Stimulated activated CD4-positive, alpha-beta T cell treated with anti-CD3 and anti-CD28 coated beads, Interleukin-15, amount 100 ng/mL, for 1 hour (primary cell): ENCODE measurements at regions not wholly inside any gene's neighbourhood (a gene's known extent, or its start where the extent isn't known, plus 50 kb on each side); places are given as distances from the start of the nearest gene placed in this dataset.

Source experiments
- DNase-seq, 2 donors: peaks; one replicate each; pipeline ENCODE4 v3.0.0-alpha.2; 2020; ENCODE audit warnings: low read depth in 1 of 2, low spot score in 1 of 2

DNA sequence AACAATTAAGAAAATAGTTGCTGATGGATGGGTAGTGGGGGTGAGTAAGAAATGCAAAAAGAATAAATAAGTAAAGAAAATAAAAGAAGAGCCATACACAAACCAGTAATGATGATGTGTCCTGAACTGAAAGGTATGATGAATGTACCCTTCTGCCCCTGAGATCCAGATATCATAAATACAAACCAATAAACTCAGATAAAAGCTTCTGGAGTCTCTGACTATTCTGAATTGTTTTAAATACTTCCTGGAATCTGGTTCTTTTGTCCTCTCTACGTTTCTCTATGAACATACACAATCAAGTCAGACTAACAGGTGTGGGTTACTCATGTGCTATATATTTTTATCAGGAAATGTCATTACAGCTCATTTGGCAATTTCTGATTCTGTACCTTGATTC lies 153.4 kb downstream of the PPP1R2C start:
- no peak for DNase-seq

DNA sequence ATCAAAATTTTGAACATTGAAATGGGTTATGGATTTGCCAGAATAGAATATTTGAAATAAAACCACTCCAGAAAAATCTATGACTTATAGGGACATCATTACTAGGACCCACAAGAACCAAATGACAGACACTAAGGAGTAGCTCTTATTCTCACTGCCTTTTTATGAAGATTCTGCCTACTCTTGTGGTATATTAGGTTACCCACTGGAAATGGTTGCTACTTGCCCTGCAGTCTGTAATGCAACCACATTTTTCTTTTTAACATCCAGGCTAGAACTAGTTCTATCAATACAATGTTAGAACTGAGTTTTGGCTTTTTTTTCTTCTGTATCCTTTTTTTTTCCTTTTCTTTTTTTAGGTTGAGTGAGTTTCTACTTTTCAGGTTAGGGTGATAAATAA lies 158.9 kb downstream of the PPP1R2C start:
- no peak for DNase-seq

DNA sequence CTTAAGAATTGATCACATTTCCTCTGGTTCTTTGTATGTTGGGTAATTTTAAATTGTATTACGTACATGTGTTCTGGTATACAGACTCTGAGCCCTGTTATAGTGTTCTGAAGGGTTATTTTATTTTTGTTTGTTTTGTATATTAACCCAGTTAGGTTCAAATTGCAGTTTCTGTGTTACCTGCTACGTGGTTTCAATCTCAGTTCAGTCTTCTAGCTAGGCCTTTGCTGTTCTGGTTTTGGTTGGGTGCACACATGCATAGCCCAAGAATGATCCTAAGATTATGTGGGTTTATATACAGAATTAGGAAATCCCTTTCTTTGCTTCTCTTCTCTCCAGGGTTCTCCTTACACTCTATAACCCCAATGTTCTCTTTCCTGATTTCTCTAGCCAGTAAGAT lies 161.0 kb downstream of the PPP1R2C start:
- no peak for DNase-seq

DNA sequence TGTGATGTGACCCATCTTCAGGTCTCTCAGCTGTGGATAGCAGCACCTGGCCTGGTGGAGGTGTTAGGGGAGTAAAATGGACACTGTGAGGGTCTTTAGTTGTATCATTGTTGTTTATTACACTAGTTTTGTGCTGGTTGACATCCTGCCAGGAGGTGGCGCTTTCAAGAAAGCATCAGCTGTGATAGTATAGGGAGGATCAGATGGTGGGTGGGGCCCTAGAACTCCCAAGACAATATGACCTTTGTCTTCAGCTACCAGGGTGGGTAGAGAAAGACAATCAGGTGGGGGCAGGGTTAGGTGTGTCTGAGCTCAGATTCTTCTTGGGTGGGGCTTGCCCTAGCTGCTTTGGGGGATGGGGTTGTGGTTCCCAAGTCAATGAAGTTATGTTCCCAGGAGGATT lies 162.8 kb downstream of the PPP1R2C start:
- DNase-seq = no peak

DNA sequence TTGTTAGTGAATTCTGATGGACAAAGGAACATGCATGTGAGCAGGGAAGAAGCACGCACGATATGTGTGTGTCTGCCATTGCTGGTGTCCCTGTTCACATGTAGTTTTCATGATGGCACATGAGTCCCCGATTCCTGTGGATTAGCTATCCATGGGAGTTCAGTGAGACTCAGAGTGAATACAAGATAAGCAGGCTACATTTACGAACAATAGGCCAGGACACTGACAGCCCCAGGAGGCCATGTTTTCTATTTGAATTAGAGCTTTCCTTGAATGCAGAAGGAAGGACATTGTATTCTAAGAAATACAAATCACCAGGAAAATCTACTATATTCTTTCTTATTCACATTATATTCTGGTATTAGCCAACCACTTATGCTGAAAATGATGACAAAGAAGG lies 171.4 kb downstream of the PPP1R2C start:
- no peak for DNase-seq

DNA sequence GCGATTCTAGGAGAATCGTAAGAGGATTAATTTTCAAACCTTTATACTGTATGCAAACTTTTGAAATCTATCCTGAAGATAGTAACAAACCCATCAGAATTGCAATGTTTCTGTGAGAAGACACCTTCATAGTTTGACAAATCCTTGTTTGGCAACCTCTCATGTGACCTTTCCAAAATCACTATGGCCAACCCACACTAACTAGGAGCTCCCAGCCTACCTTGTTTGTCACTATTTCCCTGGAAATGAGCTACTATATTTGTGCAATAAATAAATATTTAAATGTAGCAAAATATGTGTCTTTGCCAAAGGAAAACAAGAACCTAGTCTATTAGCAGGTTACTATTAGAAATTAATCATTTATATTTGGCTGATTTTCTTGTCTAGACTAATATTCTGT lies 173.7 kb downstream of the PPP1R2C start:
- DNase-seq = no peak

DNA sequence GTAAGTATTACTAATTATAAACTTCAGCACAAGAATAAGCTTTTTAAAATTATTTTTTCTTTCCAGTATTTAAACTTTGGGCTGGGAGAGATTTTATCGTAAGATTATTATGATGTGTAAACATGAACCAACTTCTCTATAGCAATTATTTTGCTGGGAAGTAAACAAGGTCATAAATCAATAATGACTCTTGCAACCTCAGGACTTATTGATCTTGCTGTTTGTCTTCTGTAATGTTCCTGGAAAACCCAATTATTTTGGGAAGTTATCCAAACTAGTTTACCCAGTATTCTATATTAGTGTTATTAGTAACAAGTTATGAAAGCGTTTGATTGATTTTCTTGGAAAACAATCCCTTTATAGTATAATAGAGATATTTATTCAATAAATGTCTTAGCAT lies 174.9 kb downstream of the PPP1R2C start:
- no peak for DNase-seq

DNA sequence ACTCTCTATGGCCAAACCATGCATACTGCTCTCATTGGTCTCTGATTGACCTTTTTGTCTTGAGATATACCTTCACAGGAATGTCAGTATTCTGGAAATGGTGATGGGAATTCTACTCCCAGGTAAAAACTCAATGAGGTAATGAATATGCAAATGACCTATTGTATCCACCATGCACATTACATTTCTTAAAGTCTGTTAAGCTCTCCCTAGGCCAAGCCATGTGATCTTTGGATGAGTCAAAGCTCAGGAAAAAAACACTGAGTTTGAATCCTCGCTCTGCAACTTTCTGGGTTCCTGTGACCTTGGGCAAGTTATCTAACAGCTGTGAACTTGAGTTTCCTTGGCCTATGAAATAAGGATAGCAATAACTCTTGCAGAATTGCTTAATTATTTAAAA lies 175.4 kb downstream of the PPP1R2C start:
- DNase-seq = no peak

DNA sequence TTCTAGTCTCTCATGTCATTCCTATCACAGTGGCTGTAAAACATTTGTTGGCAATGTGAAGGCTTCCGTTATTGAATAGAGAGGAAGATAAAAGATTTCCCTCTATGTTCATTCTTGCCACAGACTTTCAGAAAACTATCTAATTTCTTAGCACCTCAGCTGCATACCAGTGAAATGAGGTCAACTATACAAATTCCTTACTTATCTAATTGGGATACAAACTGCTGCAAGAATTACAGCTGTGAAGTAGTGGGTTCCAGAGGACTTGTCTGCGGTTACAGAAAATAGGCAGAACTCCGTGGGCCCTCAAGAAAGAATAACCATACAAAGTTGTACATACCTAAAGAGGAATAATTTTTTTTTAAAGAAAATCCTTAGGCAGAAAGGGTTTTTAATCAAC lies 175.8 kb downstream of the PPP1R2C start:
- DNase-seq = no peak

DNA sequence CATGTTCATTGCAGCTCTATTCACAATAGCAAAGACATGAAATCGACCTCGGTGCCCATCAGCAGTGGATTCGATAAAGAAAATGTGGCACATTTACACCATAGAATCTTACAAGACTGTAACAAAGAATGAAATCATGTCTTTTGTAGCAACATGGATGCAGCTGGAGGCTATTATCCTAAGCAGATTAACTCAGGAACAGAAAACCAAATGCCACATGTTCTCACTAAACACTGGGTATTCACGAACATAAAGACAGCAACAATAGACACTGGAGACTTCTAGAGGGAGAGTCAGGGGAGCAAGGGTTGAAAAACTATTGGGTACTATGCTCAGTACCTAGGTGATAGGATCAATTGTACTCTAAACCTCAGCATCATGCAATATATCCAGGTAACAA lies 180.5 kb downstream of the PPP1R2C start:
- DNase-seq = no peak

DNA sequence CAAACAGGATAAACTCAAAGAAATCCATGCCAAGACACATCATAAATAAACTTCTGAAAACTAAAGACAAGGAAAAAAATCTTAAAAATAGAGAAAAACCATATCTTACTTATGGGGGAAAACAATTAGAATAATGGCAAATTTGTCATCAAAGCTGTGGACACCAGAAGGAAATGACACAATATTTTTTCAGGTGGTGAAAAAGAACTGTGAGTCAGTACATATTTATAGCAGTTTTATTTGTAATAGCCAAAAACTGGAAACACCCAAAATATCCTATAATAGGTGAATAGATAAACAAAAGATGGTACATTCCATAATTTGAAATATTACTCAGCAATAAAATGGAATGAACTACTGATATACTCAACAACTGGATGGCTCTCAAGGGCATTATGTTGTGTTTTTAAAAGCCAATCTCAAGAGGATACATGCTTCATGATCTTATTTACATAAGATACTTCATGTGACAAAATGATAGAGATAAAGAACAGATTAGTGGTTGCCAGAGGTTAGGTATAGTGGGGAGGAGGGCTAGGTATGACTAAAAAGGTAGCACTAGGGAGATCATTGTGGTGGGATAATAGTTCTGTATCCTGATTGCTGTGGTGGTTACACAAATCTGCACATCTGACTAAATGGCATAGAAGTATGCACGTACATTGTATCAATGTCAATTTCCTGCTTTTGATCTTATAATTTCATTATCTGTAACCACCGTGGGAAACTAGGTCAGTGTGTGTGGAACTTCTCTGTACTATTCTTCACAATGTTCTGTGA lies 191.9 kb downstream of the PPP1R2C start:
- no peak for DNase-seq

DNA sequence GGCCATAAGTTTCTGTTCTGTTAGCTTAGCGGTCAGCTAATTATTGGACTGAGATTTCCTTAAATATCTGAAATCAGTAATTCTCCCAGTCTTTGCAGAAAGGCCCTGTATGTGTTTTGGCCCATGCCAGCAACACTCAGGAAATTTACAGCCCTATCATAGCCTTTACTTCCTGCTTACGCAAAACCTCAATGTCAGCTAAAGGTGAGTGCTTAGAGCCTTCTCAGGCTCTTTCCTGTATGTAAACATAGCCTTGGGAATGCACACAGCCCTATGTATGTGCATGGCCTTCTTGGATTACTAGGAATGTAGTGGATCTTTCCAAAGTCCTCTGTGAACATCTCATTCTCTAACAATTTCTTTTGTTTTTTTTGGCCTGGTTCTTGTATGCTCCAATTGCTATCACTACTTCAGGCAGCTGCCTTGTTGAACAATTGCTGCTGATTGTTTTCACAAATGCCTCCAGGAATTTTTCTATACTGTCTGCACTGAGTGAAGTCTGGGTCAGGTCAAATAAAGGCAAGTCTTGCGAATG lies 200.0 kb downstream of the PPP1R2C start:
- no peak for DNase-seq

DNA sequence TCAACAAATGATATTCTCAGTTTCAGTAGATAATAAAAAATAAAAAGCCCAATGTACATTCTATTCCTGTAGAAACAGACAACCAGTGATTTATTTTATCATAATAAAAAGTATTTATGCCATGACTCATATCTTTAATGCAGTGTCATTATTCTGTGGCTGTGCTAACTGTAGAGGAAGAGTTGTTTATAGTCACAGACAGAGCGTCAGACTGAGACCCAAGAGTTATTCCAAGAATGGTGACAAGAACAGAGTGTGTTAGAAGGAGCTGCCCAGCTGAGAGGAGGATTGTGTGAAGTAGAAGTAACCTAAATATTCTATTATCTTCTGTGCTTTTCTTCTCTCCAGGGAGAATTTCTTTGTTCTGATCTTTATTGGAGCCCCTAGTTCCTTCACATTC lies 210.7 kb downstream of the PPP1R2C start:
- no peak for DNase-seq

DNA sequence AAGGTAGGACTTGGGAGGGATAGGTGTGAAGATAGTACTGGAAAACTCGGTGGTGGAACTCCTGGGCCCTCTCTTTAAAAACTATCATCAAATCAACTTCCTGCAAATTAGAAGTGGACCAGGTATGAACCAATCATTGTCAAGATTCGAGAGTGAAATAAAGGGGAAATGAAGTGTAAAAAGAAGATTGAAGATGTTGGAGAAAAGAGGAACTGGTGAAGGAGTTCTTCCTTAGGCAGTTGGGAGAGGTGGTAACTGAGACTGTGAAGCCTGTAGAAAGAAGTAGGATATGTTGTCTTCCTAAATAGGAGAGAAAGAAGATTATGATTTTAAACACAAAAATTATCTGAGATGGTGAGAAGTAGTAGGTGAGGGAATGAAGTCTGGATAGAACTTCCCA lies 212.2 kb downstream of the PPP1R2C start:
- no peak for DNase-seq

DNA sequence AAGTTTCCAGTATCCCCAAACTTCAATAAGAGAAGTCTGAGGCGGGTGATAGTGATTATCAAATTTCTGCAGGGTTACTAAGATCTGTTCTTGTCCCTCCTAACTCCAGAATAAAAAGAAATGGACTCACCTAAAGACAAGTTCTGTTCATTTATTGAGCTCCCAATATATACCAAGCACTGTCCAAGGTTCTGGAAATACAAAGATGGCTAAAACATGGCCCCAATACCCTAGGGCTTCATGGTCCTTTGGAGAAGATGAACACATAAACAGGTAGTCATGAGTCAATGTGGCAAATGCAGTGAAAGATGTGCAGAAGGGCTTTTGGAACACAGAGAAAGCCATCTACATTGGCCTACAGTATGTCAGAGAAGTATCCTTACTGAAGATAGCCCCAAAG lies 231.2 kb downstream of the PPP1R2C start:
- DNase-seq = no peak

DNA sequence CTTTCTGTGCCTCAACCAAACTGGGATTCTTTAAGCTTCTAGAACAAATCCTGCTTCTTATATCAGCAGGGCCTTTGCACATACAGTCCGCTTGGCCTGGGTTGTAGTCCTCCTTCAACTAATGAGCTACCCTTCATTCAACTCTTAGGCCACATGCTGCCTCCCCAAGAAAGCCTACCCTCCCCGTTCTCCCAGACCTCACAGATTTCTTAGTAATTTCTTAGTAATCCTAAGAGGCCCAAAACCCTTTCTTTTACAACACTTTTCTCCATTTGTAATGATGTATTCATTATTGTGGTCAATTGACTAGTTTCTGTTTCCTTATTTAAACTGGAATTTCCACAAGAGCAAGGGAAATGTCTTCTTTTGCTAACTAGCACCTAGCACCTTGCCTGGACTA lies 233.1 kb downstream of the PPP1R2C start:
- no peak for DNase-seq

DNA sequence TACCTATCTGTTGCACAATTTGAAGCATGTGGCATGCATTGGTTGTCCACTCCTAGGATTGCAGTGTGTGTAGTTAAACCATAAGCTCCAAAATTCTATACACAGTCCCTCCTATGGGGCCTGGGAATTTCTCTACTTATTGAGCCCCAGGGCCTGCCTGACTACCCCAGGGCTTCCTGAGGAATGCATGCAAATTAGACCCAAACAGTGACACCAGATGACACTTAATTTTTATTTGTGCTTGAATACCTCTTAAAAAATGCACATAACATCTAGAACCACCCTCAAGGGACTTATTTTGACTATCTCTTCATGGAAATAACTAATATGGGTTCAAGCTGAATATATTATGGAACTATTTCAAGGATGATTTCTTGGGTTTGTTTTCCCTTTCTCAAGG lies 236.4 kb downstream of the PPP1R2C start:
- no peak for DNase-seq

DNA sequence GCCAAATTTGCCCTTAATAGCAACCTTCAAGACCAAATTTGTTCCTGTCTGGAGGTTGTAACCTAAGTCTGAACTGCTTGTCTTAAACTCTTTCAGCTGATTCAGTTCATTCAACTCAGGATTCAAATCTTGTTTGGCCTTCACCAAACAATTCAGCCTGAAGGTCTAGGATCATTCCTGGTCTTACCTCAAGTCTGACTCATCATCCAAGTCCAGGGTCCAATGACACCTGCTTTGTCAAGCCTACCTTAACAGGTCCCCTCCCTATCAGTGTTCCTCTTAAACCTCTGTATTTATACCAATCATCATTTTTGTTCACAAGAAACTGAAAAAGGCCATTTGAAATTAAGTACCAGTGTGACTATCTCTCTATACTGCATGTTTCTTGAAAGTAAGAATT lies 237.8 kb downstream of the PPP1R2C start:
- no peak for DNase-seq

DNA sequence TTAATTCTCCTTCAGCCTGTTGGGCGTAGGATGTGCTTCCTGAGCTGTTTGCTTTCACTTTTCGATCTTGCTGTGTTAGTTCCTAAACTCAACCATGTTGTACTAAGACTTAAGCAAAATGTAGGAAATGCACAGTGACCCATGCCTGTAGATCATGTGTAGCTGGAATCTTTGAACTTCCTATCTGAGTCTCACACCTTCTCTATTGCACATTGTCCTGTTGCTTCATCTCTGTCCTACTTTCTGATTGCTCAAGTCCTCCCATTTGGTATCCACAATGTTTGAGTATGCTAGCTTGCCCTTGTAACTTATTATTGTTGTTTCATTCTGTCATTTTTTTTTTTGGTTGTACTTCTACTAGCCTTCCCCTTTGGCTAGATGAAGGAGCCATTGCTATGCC lies 239.6 kb downstream of the PPP1R2C start:
- no peak for DNase-seq

DNA sequence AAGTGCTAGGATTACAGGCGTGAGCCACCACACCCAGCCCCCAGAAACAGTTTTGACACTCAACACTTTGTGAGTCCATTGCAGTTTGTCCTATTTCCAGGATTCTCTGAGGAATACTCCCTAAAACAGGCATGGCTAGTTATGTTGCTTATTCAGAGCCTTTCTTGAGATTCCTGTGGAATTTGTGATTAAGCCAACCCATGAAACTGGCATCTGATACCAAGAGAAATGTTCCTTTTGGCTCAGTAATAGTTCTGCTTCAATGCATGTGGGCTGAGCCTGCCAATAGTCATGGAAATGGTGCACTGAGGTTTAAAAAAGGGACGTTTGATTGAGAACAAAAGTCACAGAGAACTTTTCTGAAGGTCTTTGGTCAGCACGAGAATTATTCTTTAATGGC lies 241.7 kb downstream of the PPP1R2C start:
- no peak for DNase-seq

DNA sequence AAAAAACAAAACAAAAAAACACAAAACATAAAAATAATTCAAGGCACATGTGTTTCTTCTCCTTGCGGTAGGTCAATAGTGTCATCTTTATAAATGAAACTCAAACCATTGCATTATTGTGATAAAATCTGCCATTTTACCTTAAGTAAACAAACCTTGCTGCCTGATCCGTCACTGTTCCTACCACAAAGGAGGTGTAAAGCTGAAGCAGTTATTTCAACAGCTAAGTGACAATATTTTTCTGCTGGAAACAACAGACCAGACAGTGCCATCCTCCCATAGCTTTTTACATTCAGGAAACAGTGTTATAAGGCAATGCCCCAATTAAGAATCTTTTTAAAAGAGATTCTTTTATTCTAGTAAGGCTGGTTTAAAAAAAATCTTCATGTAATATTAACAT lies 242.7 kb downstream of the PPP1R2C start:
- no peak for DNase-seq

DNA sequence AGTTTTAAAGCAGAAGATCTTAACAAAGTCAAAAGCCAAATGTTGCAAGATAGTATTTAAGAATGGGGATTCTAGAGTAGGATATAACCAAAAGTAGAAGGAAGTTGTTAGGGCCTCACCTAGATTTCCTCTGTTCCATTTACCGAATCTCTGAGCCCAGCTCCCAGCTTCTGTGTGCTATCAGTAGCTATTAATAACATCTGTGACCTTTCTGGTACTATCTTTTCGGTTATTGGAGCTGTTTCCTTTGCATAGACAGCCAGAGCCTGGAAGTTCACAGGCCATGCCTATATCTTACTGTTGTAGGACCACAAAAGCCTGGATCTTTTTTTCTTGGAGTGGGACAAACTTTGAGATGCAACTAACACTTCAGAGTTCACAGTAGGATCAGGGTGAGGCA lies 244.2 kb downstream of the PPP1R2C start:
- no peak for DNase-seq

DNA sequence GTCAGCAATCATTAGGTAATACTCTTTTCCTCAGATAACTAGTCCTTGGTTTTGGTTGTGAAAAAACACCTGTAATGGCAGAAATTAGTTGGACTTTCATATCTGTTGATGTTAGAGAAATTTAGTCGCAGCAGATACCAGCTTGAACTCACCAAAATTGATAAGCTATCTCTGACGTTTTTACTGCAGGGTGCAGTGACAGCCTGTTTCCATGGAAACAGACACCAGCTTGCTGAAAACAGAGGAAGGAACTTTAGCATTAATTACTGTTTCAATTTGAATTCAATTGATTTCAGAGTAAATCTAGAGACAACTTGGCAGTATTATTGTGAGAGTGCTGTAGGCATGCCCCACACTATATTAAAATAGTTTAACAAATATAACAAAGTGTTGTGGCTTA lies 246.5 kb downstream of the PPP1R2C start:
- no peak for DNase-seq
